ENCODE measurements at regions not wholly inside any gene's neighbourhood (a gene's known extent, or its start where the extent isn't known, plus 50 kb on each side); places are given as distances from the start of the nearest gene placed in this dataset.

GRCh38 chr3:25362118-25362517 is 65.9 kb upstream of the RARB start:
- TF ChIP-seq, protein P1, sequence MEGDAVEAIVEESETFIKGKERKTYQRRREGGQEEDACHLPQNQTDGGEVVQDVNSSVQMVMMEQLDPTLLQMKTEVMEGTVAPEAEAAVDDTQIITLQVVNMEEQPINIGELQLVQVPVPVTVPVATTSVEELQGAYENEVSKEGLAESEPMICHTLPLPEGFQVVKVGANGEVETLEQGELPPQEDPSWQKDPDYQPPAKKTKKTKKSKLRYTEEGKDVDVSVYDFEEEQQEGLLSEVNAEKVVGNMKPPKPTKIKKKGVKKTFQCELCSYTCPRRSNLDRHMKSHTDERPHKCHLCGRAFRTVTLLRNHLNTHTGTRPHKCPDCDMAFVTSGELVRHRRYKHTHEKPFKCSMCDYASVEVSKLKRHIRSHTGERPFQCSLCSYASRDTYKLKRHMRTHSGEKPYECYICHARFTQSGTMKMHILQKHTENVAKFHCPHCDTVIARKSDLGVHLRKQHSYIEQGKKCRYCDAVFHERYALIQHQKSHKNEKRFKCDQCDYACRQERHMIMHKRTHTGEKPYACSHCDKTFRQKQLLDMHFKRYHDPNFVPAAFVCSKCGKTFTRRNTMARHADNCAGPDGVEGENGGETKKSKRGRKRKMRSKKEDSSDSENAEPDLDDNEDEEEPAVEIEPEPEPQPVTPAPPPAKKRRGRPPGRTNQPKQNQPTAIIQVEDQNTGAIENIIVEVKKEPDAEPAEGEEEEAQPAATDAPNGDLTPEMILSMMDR (IDR thresholded peaks at IDR 0.05; ENCODE audit: low read length) = no peak
- TF ChIP-seq EZH2 (optimal IDR thresholded peaks at IDR 0.05; ENCODE audit: low read depth, low read length) = no peak
